ENCODE measurements at regions not wholly inside any gene's neighbourhood (a gene's known extent, or its start where the extent isn't known, plus 50 kb on each side); places are given as distances from the start of the nearest gene placed in this dataset.

DNA sequence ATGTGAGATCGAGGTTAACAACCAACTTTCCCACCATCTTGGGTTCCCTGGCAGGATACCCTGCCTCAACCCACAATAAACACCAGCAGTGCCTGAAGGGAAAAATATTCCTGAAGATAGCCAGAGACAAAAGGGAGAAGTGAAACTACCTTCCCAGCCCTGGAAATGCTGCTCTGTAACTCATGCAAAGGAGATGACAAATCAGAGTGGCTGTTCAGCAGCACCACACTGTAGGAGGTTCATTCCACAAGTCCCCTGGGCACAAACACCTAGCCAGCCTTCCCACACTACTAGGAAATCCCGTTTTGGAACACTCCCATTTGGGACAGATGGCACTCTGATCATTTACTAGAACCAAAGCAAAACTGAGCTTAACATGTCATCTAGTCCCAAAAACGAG, 190.7 kb upstream of the RBBP8 start:
- no peak for TF ChIP-seq RAD21 (conservative IDR thresholded peaks at IDR 0.05)
- TF ChIP-seq, protein P1, sequence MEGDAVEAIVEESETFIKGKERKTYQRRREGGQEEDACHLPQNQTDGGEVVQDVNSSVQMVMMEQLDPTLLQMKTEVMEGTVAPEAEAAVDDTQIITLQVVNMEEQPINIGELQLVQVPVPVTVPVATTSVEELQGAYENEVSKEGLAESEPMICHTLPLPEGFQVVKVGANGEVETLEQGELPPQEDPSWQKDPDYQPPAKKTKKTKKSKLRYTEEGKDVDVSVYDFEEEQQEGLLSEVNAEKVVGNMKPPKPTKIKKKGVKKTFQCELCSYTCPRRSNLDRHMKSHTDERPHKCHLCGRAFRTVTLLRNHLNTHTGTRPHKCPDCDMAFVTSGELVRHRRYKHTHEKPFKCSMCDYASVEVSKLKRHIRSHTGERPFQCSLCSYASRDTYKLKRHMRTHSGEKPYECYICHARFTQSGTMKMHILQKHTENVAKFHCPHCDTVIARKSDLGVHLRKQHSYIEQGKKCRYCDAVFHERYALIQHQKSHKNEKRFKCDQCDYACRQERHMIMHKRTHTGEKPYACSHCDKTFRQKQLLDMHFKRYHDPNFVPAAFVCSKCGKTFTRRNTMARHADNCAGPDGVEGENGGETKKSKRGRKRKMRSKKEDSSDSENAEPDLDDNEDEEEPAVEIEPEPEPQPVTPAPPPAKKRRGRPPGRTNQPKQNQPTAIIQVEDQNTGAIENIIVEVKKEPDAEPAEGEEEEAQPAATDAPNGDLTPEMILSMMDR (IDR thresholded peaks at IDR 0.05; ENCODE audit: poor library complexity, severe bottlenecking): no peak
- no peak for TF ChIP-seq POLR2AphosphoS5 (IDR thresholded peaks at IDR 0.05)
- TF ChIP-seq EZH2 (IDR thresholded peaks at IDR 0.05; ENCODE audit: borderline replicate concordance, insufficient read depth, low read length, poor library complexity, severe bottlenecking): no peak
- TF ChIP-seq EP300 (conservative IDR thresholded peaks at IDR 0.05; ENCODE audit: poor library complexity, severe bottlenecking): no peak
- TF ChIP-seq MXI1 (conservative IDR thresholded peaks at IDR 0.05; ENCODE audit: poor library complexity, severe bottlenecking): no peak
- no peak for TF ChIP-seq TAF1 (IDR thresholded peaks at IDR 0.05; ENCODE audit: low read depth)

Data from neural cell (in vitro differentiated cells).